PC-3 (cell line): ENCODE measurements at regions not wholly inside any gene's neighbourhood (a gene's known extent, or its start where the extent isn't known, plus 50 kb on each side); places are given as distances from the start of the nearest gene placed in this dataset.

Experiments used
- ATAC-seq: fragments of 200-7000 bp; cut with Tn5 transposase; 2 replicates; pipeline ENCODE4 v1.9.1; 2020; ENCODE audit warnings: mild to moderate bottlenecking, moderate library complexity
- BruUV-seq: library from RNA; stranded (reverse); fragments of 400-500 nt; replicated peaks from 2 replicates; lab custom pipeline; 2021; lab: Mats Ljungman, UMichigan
- CTCF ChIA-PET: fragments of 300-600 bp; sonication (Branson Sonifier 250); formaldehyde crosslinking; loops from one replicate; lab custom pipeline; 2022; ENCODE audit warnings: antibody characterized with exemption; lab: Charles Lee
- POLR2A ChIA-PET: fragments of 300-600 bp; sonication (Branson Sonifier 250); formaldehyde crosslinking; loops from one replicate; lab custom pipeline; 2022; ENCODE audit warnings: antibody characterized with exemption; ENCODE audit not compliant: unreplicated experiment; lab: Charles Lee
- DNase-seq: peaks from one replicate; pipeline ENCODE4 v3.0.0-alpha.2; 2015
- H2AFZ ChIP-seq: fragments of 300-600 bp; sonication (generic); 2 replicates; pipeline ENCODE4 v1.6.0; 2016; ENCODE audit warnings: antibody characterized with exemption, low read length
- H3F3A ChIP-seq: fragments of 300-600 bp; sonication (generic); one replicate; pipeline ENCODE4 v1.6.0; 2017; ENCODE audit warnings: antibody characterized with exemption, low read length, control low read depth, mild to moderate bottlenecking; ENCODE audit not compliant: unreplicated experiment
- H3K27ac ChIP-seq: fragments of 300-600 bp; sonication (generic); 2 replicates; pipeline ENCODE4 v1.5.1; 2016; ENCODE audit warnings: mild to moderate bottlenecking, low read length
- H3K27me3 ChIP-seq: fragments of 300-600 bp; sonication (generic); 2 replicates; pipeline ENCODE4 v1.6.1; 2016; ENCODE audit warnings: low read length, mixed read lengths
- H3K36me3 ChIP-seq: fragments of 300-600 bp; sonication (generic); 2 replicates; pipeline ENCODE4 v1.6.1; 2016; ENCODE audit warnings: low read depth, mixed run types, low read length, mixed read lengths
- H3K4me1 ChIP-seq: fragments of 300-600 bp; sonication (generic); 2 replicates; pipeline ENCODE4 v1.5.1; 2016; ENCODE audit warnings: low read length; ENCODE audit not compliant: insufficient read depth
- H3K4me2 ChIP-seq: fragments of 300-600 bp; sonication (generic); 2 replicates; pipeline ENCODE4 v1.6.0; 2016; ENCODE audit warnings: low read length
- H3K4me3 ChIP-seq: fragments of 300-600 bp; sonication (generic); 2 replicates; pipeline ENCODE4 v1.5.1; 2016; ENCODE audit warnings: mild to moderate bottlenecking, low read length, mixed read lengths
- H3K79me2 ChIP-seq: fragments of 300-600 bp; sonication (generic); 2 replicates; pipeline ENCODE4 v1.6.1; 2017; ENCODE audit warnings: low read length, mixed read lengths
- H3K9ac ChIP-seq: fragments of 300-600 bp; sonication (generic); 2 replicates; pipeline ENCODE4 v1.6.0; 2016; ENCODE audit warnings: mild to moderate bottlenecking, low read length
- H3K9me2 ChIP-seq: fragments of 300-600 bp; sonication (generic); replicated peaks from 2 replicates; pipeline ENCODE4 v1.6.1; 2016; ENCODE audit warnings: mixed run types, low read length, mixed read lengths
- H3K9me3 ChIP-seq: fragments of 300-600 bp; sonication (generic); 2 replicates; pipeline ENCODE4 v1.6.1; 2016; ENCODE audit warnings: low read length, mixed read lengths
- H4K20me1 ChIP-seq: fragments of 300-600 bp; sonication (generic); 2 replicates; pipeline ENCODE4 v1.6.1; 2016; ENCODE audit warnings: low read length, mixed read lengths
- CTCF ChIP-seq: fragments of 300-600 bp; sonication (generic); conservative IDR thresholded peaks from 2 replicates; pipeline ENCODE4 v1.5.1; 2017; ENCODE audit warnings: antibody characterized with exemption, low read depth, mild to moderate bottlenecking, low read length
- EZH2 ChIP-seq: fragments of 300-600 bp; sonication (generic); IDR thresholded peaks from one replicate; pipeline ENCODE4 v1.6.1; 2017; ENCODE audit warnings: antibody characterized with exemption, mild to moderate bottlenecking, low read length; ENCODE audit not compliant: unreplicated experiment
- EZH2phosphoT487 ChIP-seq: fragments of 300-600 bp; sonication (generic); IDR thresholded peaks from 2 replicates; pipeline ENCODE4 v1.6.1; 2018; ENCODE audit warnings: mild to moderate bottlenecking, antibody characterized with exemption, low read length, borderline replicate concordance
- intact Hi-C: fragments of 100-400 bp; cut with micrococcal nuclease; formaldehyde crosslinking; loops from 2 replicates; pipeline ENCODE4 v1.9.0; 2023

- Histone ChIP-seq H3K9me2 (no peaks in the 10 kb centered on the region), H3F3A (no peaks in the 10 kb centered on the region), H4K20me1 (no peaks in the 10 kb centered on the region), H3K9ac (no peak overlapping the region), H3K79me2 (no peaks in the 10 kb centered on the region), H3K36me3 (no peaks in the 10 kb centered on the region), H3K4me1 (no peaks in the 10 kb centered on the region), H3K27me3 (peaks cover 66% of the 10 kb centered on the region), H3K4me3 (no peak overlapping the region), H3K9me3 (no peaks in the 10 kb centered on the region), H2AFZ (no peak overlapping the region), H3K27ac (no peak overlapping the region), H3K4me2 (no peak overlapping the region)
- ChIA-PET CTCF (no interaction called here), POLR2A (no interaction called here)
- intact Hi-C loops, result loop anchor here (10.0 kb wide), 1 partner anchor 47 kb away; no protein-coding TSS in a partner anchor
- no peak for TF ChIP-seq EZH2
- no peak for TF ChIP-seq EZH2phosphoT487
- TF ChIP-seq CTCF, result no peak
- ATAC-seq, result no peak
- no TSS peak for BruUV-seq
- DNase-seq, result no peak
These were observed 102.6 kb upstream of the VPREB1 start for GRCh38 chr22:22141771-22142591.

- no peak for DNase-seq
- ChIA-PET POLR2A (no interaction called here), CTCF (no interaction called here)
- Histone ChIP-seq H3F3A (no peaks in the 10 kb centered on the region), H3K27ac (no peak overlapping the region), H3K9ac (no peak overlapping the region), H3K9me3 (no peaks in the 10 kb centered on the region), H3K36me3 (no peaks in the 10 kb centered on the region), H3K4me3 (no peak overlapping the region), H3K4me2 (no peak overlapping the region), H3K79me2 (no peaks in the 10 kb centered on the region), H3K9me2 (no peaks in the 10 kb centered on the region), H3K27me3 (peaks cover 67% of the 10 kb centered on the region), H3K4me1 (no peaks in the 10 kb centered on the region), H2AFZ (no peak overlapping the region), H4K20me1 (no peaks in the 10 kb centered on the region)
- BruUV-seq, result no TSS peak
- no peak for ATAC-seq
- intact Hi-C loops, result loop anchor here (10.0 kb wide), 1 partner anchor 46 kb away; no protein-coding TSS in a partner anchor
- TF ChIP-seq EZH2phosphoT487 (no peak), EZH2 (no peak), CTCF (no peak)
These were observed 103.6 kb upstream of the VPREB1 start for GRCh38 chr22:22141031-22141430.

DNA sequence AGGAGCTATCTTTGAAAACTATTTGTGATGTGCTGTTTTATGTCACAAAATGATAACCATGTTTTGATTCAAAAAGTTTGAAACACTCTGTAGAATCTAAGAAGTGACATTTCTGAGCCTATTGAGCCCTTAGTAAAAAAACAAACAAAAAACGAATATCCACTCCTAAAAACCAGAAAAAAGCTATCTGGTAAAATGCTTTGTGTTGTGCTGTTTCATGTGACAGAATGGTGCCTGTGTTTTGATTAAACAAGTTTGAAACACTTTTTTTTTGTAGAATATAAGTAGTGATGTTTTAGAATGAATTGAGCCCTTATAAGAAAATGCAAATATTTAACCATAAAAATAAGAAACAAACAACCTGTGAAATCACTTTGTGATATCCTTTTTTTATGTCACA is 105.2 kb upstream of the VPREB1 start:
- Histone ChIP-seq H3K4me1 (no peaks in the 10 kb centered on the region), H3K27me3 (peaks cover 82% of the 10 kb centered on the region), H3K9me3 (no peaks in the 10 kb centered on the region), H3K36me3 (no peaks in the 10 kb centered on the region), H3F3A (no peaks in the 10 kb centered on the region), H3K4me2 (no peak overlapping the region), H3K27ac (no peak overlapping the region), H2AFZ (no peak overlapping the region), H3K9ac (no peak overlapping the region), H3K4me3 (no peak overlapping the region), H4K20me1 (no peaks in the 10 kb centered on the region), H3K9me2 (no peaks in the 10 kb centered on the region), H3K79me2 (no peaks in the 10 kb centered on the region)
- intact Hi-C loops, result no loop called here
- POLR2A ChIA-PET, result no interaction called here
- no peak for DNase-seq
- no TSS peak for BruUV-seq
- no peak for ATAC-seq
- no peak for TF ChIP-seq EZH2phosphoT487
- TF ChIP-seq EZH2, result no peak
- TF ChIP-seq CTCF, result no peak
- CTCF ChIA-PET, result no interaction called here
